Liver (tissue), 8 donors: ENCODE measurements at regions not wholly inside any gene's neighbourhood (a gene's known extent, or its start where the extent isn't known, plus 50 kb on each side); places are given as distances from the start of the nearest gene placed in this dataset.

ENCODE experiments used
- DNase-seq: peaks from one replicate; pipeline ENCODE4 v3.0.0-alpha.2; 2017; ENCODE audit warnings: low spot score
- H3K27ac ChIP-seq, 2 donors: one replicate each; pipeline ENCODE4 v1.7.0; 2013; ENCODE audit warnings: inconsistent platforms in 2 of 2, low read length in 2 of 2, control low read depth in 1 of 2, low read depth in 1 of 2, mild to moderate bottlenecking in 1 of 2
- H3K27me3 ChIP-seq, 4 donors: one replicate each; pipeline versions ENCODE4 v1.6.1 to v1.7.0; 2013; ENCODE audit warnings: low read length in 3 of 4, inconsistent platforms in 1 of 4, mild to moderate bottlenecking in 1 of 4, moderate library complexity in 1 of 4; ENCODE audit not compliant: control insufficient read depth in 4 of 4, insufficient read depth in 4 of 4
- H3K36me3 ChIP-seq, 4 donors: one replicate each; pipeline versions ENCODE4 v1.6.1 to v1.7.0; 2013; ENCODE audit warnings: low read length in 3 of 4, mild to moderate bottlenecking in 3 of 4, low read depth in 1 of 4, moderate library complexity in 1 of 4; ENCODE audit not compliant: control insufficient read depth in 4 of 4, insufficient read depth in 3 of 4
- H3K4me1 ChIP-seq, 4 donors: one replicate each; pipeline versions ENCODE4 v1.6.1 to v1.7.0; 2013; ENCODE audit warnings: low read length in 3 of 4, mild to moderate bottlenecking in 3 of 4, moderate library complexity in 1 of 4; ENCODE audit not compliant: control insufficient read depth in 4 of 4, insufficient read depth in 4 of 4
- H3K4me3 ChIP-seq, 3 donors: one replicate each; pipeline versions ENCODE4 v1.6.1 to v1.7.0; 2013; ENCODE audit warnings: low read length in 3 of 3, control low read depth in 1 of 3, low read depth in 1 of 3, mild to moderate bottlenecking in 1 of 3
- H3K9ac ChIP-seq, 2 donors: one replicate each; pipeline ENCODE4 v1.7.0; 2013; ENCODE audit warnings: low read length in 2 of 2, mild to moderate bottlenecking in 2 of 2, moderate library complexity in 2 of 2, control low read depth in 1 of 2, low read depth in 1 of 2
- H3K9me3 ChIP-seq, 4 donors: one replicate each; pipeline versions ENCODE4 v1.6.1 to v1.7.0; 2013; ENCODE audit warnings: low read length in 3 of 4; ENCODE audit not compliant: control insufficient read depth in 4 of 4
- CTCF ChIP-seq: fragments of 150-350 bp; IDR thresholded peaks from 2 replicates; pipeline ENCODE4 v1.5.1; 2017; ENCODE audit warnings: improper control_type of control experiment, low read depth, low read length; ENCODE audit not compliant: missing input control
- EGR1 ChIP-seq, 2 donors: IDR thresholded peaks; 2 replicates each; pipeline ENCODE4 v1.6.1; 2016 to 2018; ENCODE audit warnings: antibody characterized with exemption in 2 of 2, low read depth in 2 of 2
- FOXA1 ChIP-seq: IDR thresholded peaks from 2 replicates; pipeline ENCODE4 v1.6.1; 2016; ENCODE audit warnings: antibody characterized with exemption
- FOXA2 ChIP-seq: IDR thresholded peaks from 2 replicates; pipeline ENCODE4 v1.6.1; 2016; ENCODE audit warnings: antibody characterized with exemption
- GABPA ChIP-seq, 2 donors: IDR thresholded peaks in 1 of 2; conservative IDR thresholded peaks in 1 of 2; 2 replicates each; pipeline ENCODE4 v1.6.1; 2016; ENCODE audit warnings: antibody characterized with exemption in 2 of 2, mild to moderate bottlenecking in 1 of 2, moderate library complexity in 1 of 2
- HNF4A ChIP-seq, 2 donors: conservative IDR thresholded peaks; 2 replicates each; pipeline ENCODE4 v1.6.1; 2016; ENCODE audit warnings: antibody characterized with exemption in 2 of 2, mild to moderate bottlenecking in 2 of 2
- JUND ChIP-seq, 2 donors: IDR thresholded peaks; 2 replicates each; pipeline ENCODE4 v1.6.1; 2016; ENCODE audit warnings: antibody characterized with exemption in 2 of 2
- MAX ChIP-seq: IDR thresholded peaks from 2 replicates; pipeline ENCODE4 v1.6.1; 2016; ENCODE audit warnings: antibody characterized with exemption
- NR2F2 ChIP-seq: IDR thresholded peaks from 2 replicates; pipeline ENCODE4 v1.6.1; 2016; ENCODE audit warnings: antibody characterized with exemption
- RAD21 ChIP-seq, 2 donors: IDR thresholded peaks; 2 replicates each; pipeline ENCODE4 v1.6.1; 2016; ENCODE audit warnings: antibody characterized with exemption in 2 of 2, mild to moderate bottlenecking in 2 of 2
- REST ChIP-seq: IDR thresholded peaks from 2 replicates; pipeline ENCODE4 v1.6.1; 2016; ENCODE audit warnings: antibody characterized with exemption, mild to moderate bottlenecking
- RXRA ChIP-seq, 2 donors: IDR thresholded peaks; 2 replicates each; pipeline ENCODE4 v1.6.1; 2017 to 2018; ENCODE audit warnings: antibody characterized with exemption in 2 of 2, mild to moderate bottlenecking in 1 of 2
- SP1 ChIP-seq: IDR thresholded peaks from 2 replicates; pipeline ENCODE4 v1.6.1; 2018; ENCODE audit warnings: antibody characterized with exemption, mild to moderate bottlenecking
- TAF1 ChIP-seq: conservative IDR thresholded peaks from 2 replicates; pipeline ENCODE4 v1.6.1; 2016; ENCODE audit warnings: antibody characterized with exemption, mild to moderate bottlenecking
- YY1 ChIP-seq: IDR thresholded peaks from 2 replicates; pipeline ENCODE4 v1.6.1; 2016; ENCODE audit warnings: antibody characterized with exemption, mild to moderate bottlenecking
- ZBTB33 ChIP-seq: IDR thresholded peaks from 2 replicates; pipeline ENCODE4 v1.6.1; 2016; ENCODE audit warnings: antibody characterized with exemption
- WGBS: extraction: QIAGEN DNeasy Blood & Tissue Kit; methylation state at CpG from one replicate; pipeline ENCODE4 v1.1.7; 2013; 5-methylcytosine and 5-hydroxymethylcytosine counted together
- donor health status: healthy.
- donor health status: healthy.
- donor health status: healthy.
- donor health status: healthy.
- donor health status: healthy.

GRCh38 chr12:113663396-113663795, 191.7 kb upstream of the LHX5 start:
- Histone ChIP-seq H3K36me3 (no peaks in the 10 kb centered on the region), H3K4me1 (no peaks in the 10 kb centered on the region), H3K9me3 (peaks cover 0 to 3% (median under 1%) of the 10 kb centered on the region in 4 donors), H3K27ac (no peak overlapping the region), H3K9ac (no peak overlapping the region), H3K27me3 (peaks cover 0 to 11% (median 2%) of the 10 kb centered on the region in 4 donors), H3K4me3 (no peak overlapping the region)
- TF ChIP-seq NR2F2: no peak
- TF ChIP-seq TAF1: no peak
- TF ChIP-seq MAX: no peak
- TF ChIP-seq CTCF: no peak
- TF ChIP-seq SP1: no peak
- TF ChIP-seq YY1: no peak
- TF ChIP-seq FOXA2: no peak
- TF ChIP-seq JUND (IDR thresholded peaks at IDR 0.05): no peak
- TF ChIP-seq ZBTB33: no peak
- TF ChIP-seq HNF4A (conservative IDR thresholded peaks at IDR 0.05): no peak
- TF ChIP-seq RAD21 (IDR thresholded peaks at IDR 0.05): no peak
- no peak for TF ChIP-seq REST
- TF ChIP-seq GABPA (IDR thresholded peaks at IDR 0.05 in 1 of 2, conservative IDR thresholded peaks at IDR 0.05 in 1 of 2): no peak
- no peak for DNase-seq
- WGBS: 45% methylated on average over 10 of the region's 10 CpGs

GRCh38 chr12:113660936-113661335, 189.3 kb upstream of the LHX5 start:
- Histone ChIP-seq H3K27ac (no peak overlapping the region), H3K4me1 (no peaks in the 10 kb centered on the region), H3K9ac (no peak overlapping the region), H3K4me3 (no peak overlapping the region), H3K27me3 (peaks cover 0 to 8% (median 2%) of the 10 kb centered on the region in 4 donors), H3K36me3 (no peaks in the 10 kb centered on the region), H3K9me3 (peaks cover 0 to 6% (median 3%) of the 10 kb centered on the region in 4 donors)
- 26% methylated on average over 2 of the region's 2 CpGs for WGBS
- TF ChIP-seq NR2F2 (no peak), YY1 (no peak), REST (no peak), RXRA (IDR thresholded peaks at IDR 0.05) (no peak), FOXA1 (no peak), MAX (no peak), EGR1 (IDR thresholded peaks at IDR 0.05; ENCODE audit: low read depth in 2 of 2) (no peak), HNF4A (conservative IDR thresholded peaks at IDR 0.05) (no peak), FOXA2 (no peak), JUND (IDR thresholded peaks at IDR 0.05) (no peak)
- no peak for DNase-seq
